Heart right ventricle (tissue), 16 donors: ENCODE measurements at regions not wholly inside any gene's neighbourhood (a gene's known extent, or its start where the extent isn't known, plus 50 kb on each side); places are given as distances from the start of the nearest gene placed in this dataset.

Experiments
- ATAC-seq, 8 donors: fragments of 200-7000 bp; cut with Tn5 transposase; one replicate each; pipeline ENCODE4 v1.9.1; 2020; ENCODE audit warnings: mild to moderate bottlenecking in 8 of 8, moderate library complexity in 8 of 8, moderate number of reproducible peaks in 1 of 8
- DNase-seq, 2 donors: peaks; one replicate each; pipeline ENCODE4 v3.0.0-alpha.2; 2020
- H3K27ac ChIP-seq, 10 donors: fragments of 200-600 bp; sonication (generic) in 2 of 10; one replicate each; pipeline versions ENCODE4 v1.5.0 to v1.8.0; 2020 to 2022; ENCODE audit warnings: mild to moderate bottlenecking in 3 of 10
- H3K27me3 ChIP-seq, 7 donors: fragments of 200-600 bp; one replicate each; pipeline ENCODE4 v1.8.0; 2021 to 2022; ENCODE audit warnings: mild to moderate bottlenecking in 2 of 7
- H3K36me3 ChIP-seq, 9 donors: fragments of 200-600 bp; sonication (generic) in 1 of 9; one replicate each; pipeline versions ENCODE4 v1.5.0 to v1.8.0; 2020 to 2022; ENCODE audit warnings: mild to moderate bottlenecking in 2 of 9
- H3K4me1 ChIP-seq, 9 donors: fragments of 200-600 bp; sonication (generic) in 1 of 9; one replicate each; pipeline versions ENCODE4 v1.5.0 to v1.8.0; 2020 to 2022; ENCODE audit warnings: mild to moderate bottlenecking in 4 of 9
- H3K4me3 ChIP-seq, 10 donors: fragments of 200-600 bp; sonication (generic) in 2 of 10; one replicate each; pipeline versions ENCODE4 v1.5.0 to v1.8.0; 2020 to 2022; ENCODE audit warnings: mild to moderate bottlenecking in 7 of 10, moderate library complexity in 2 of 10
- H3K9me3 ChIP-seq, 11 donors: fragments of 200-600 bp in 10 of 11; sonication (generic) in 2 of 11; one replicate each; pipeline versions ENCODE4 v1.5.0 to v1.8.0; 2013 to 2022; ENCODE audit warnings: mild to moderate bottlenecking in 2 of 11, control low read depth in 1 of 11, moderate library complexity in 1 of 11
- CTCF ChIP-seq, 9 donors: fragments of 200-600 bp; sonication (generic) in 2 of 9; IDR thresholded peaks; one replicate each; pipeline versions ENCODE4 v1.5.0 to v1.8.0; 2021 to 2022; ENCODE audit warnings: antibody characterized with exemption in 9 of 9, mild to moderate bottlenecking in 5 of 9, moderate library complexity in 1 of 9
- WGBS, 2 donors: extraction: QIAGEN DNeasy Blood & Tissue Kit; methylation state at CpG; one replicate each; pipeline ENCODE4 v1.1.7; 2013; ENCODE audit warnings: inconsistent platforms in 1 of 2; 5-methylcytosine and 5-hydroxymethylcytosine counted together
- intact Hi-C, 10 donors: fragments of 100-400 bp; cut with DNase I; formaldehyde crosslinking; loops; one replicate each; pipeline versions ENCODE4 v1.11.1 to v1.14.2; 2022
- donor health status: Arrhythmogenic right ventricular cardiomyopathy.
- donor health status: ischemic (EF 13 %, LVEDD 7.1; RV severe dilation, severe dysfunction).
- donor health status: healthy with polysubstance abuse.
- donor health status: DM: no; HTN: yes; CAD: no.
- donor health status: DM: no; HTN: no; CAD: no.
- donor health status: ischemic (EF 25% LVEDD 6.9; RV normal size, moderate dysfunction).
- donor health status: ischemic (EF 25% LVEDD 5.7; RV mildly dilated, moderate dysfunction).
- donor health status: healthy.
- donor health status: DM: yes; HTN: yes; CAD: no.
- donor health status: Ischemic cardiomyopathy.
- donor health status: ischemic (EF 35%, LVEDD 5.7; RV mildly dilated, moderate dysfunction).
- donor health status: nonischemic (EF 11% LVEDD 7.7; RV severe dilation, severe dysfunction).
- donor health status: DM: yes; HTN: yes; CAD: no.
- donor health status: PGD.
- donor health status: ischemic (EF 29% LVEDD 5.4; RV normal size, mild dysfunction).
- donor health status: nonischemic (EF 23%, LVEDD 6.1; RV moderate dilation, normal function).

DNA sequence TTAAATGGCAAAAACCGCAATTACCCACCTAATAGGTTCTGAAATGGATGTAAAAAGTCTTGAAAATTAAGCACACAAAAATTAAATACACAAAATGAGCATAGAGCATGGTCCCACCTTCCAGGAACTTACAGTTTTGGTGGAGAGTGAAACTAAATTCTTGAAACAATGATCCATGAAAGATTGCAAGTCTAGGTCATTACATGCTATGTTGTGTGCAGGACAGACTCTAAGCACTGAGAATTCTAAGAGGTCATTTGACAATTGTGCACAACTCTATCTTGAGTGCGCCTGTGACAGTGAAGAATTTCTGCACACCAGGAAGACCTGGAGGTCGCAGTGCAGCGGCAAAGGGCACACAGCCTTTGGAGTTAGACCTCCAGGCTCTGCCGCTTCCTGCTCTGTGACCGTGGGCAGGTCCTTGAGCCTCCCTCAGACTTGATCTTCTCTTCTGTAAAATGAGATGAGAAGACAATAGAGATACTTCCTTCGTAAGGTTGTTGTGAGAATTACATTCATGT, 153.3 kb upstream of the TPM1 start:
- Histone ChIP-seq H3K27me3 (no peaks in the 10 kb centered on the region), H3K4me1 (peaks cover 0 to 38% (median 21%) of the 10 kb centered on the region in 9 donors), H3K36me3 (no peaks in the 10 kb centered on the region), H3K9me3 (no peaks in the 10 kb centered on the region), H3K27ac (no peak overlapping the region), H3K4me3 (no peak overlapping the region)
- TF ChIP-seq CTCF (IDR thresholded peaks at IDR 0.05), result no peak
- DNase-seq (no peak), ATAC-seq (no peak)
- WGBS, 2 donors, result 88 to 90% methylated on average over 7 of the region's 7 CpGs
- intact Hi-C loops, result no loop called here

DNA sequence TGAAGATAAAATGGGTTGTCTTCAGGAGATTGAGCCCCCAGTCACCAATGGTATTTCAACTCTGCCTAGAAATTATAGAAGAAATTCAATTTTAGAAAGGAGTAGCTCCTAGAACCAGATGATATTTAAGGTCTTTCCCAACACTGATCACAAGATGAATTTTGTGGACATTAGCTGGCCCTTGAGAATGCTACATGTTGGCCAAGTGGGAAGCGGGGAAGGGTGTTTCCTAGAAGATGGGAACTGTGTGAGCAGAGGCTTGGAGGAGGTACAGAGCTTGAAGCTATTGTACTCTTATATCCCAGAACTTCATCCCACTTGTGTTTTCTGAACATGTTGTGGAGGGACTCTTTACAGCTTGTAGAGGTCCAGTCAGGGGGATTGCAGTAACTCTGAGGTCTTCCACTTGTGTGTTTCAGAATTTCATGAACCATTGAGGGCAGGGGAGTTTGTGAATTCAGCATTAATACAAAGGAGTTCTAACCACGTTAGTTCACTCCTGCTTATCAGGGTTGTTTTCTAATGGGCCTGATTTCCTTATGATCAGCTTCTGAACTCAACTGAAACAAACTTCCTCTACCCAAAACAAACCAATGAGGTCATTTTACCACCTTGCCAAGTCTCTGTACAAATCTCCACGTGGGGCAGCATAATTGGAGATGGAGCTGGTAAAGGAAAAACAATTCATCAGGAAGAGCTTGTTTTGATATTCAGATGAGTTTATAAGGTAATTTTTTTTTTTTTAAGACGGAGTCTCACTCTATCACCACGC, 152.6 kb upstream of the TPM1 start:
- Histone ChIP-seq H3K4me3 (no peak overlapping the region), H3K9me3 (no peaks in the 10 kb centered on the region), H3K36me3 (no peaks in the 10 kb centered on the region), H3K27me3 (no peaks in the 10 kb centered on the region), H3K27ac (peak overlapping the region in 2 of 10 donors; percentile 2 to 10), H3K4me1 (peaks cover 0 to 45% (median 23%) of the 10 kb centered on the region in 9 donors)
- no peak for TF ChIP-seq CTCF (IDR thresholded peaks at IDR 0.05)
- intact Hi-C loops, result no loop called here
- no peak for DNase-seq
- peak in 3 of 8 donors; percentile 28 to 48 (median 47) for ATAC-seq
- 49 to 72% methylated on average over 5 of the region's 5 CpGs for WGBS, 2 donors

DNA sequence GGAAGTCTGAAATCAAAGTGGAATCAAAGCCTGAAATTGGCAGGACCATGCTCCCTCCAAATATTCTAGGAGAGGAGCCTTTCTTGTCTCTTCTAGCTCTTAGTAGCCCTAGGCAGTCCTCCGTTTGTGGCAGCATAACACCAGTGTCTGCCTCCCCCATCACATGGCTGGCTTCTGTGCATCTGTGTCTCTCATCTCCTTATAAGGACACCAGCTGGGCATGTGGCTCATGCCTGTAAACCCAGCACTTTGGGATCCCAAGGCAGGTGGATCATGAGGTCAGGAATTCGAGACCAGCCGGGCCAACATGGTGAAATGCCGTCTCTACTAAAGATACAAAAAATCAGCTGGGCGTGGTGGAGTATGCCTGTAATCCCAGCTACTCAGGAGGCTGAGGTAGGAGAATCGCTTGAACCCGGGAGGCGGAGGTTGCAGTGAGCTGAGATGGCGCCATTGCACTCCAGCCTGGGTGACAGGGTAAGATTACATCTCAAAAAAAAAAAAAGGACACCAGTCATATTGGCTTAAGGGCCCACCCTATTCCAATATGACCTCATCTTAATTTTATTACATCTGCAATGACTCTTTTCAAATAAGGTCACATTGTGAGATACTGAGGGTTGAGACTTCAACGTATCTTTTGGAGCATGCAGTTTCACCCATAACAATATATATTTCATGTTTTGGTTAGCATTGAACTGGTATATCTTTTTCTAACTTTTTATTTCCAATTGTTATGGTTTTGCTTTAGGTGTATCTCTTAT, 148.0 kb upstream of the TPM1 start:
- H3K4me3 ChIP-seq, result no peak overlapping the region
- H3K36me3 ChIP-seq, result no peaks in the 10 kb centered on the region
- intact Hi-C loops, result loop anchor here in 3 of 10 donors (5.0 kb wide), 2 partner anchors 108 to 148 kb away; partner anchors contain the start of gene TPM1 (in 2 of the 3)
- H3K9me3 ChIP-seq, result no peaks in the 10 kb centered on the region
- DNase-seq (no peak), ATAC-seq (no peak)
- peaks cover 8 to 63% (median 47%) of the 10 kb centered on the region in 9 donors for H3K4me1 ChIP-seq
- peak overlapping the region in 6 of 10 donors; percentile 88 to 93 (median 90) for H3K27ac ChIP-seq
- WGBS, 2 donors, result 87 to 89% methylated on average over 10 of the region's 10 CpGs
- TF ChIP-seq CTCF (IDR thresholded peaks at IDR 0.05), result no peak
- H3K27me3 ChIP-seq, result no peaks in the 10 kb centered on the region

- peak overlapping the region in 8 of 10 donors; percentile 85 to 93 (median 88) for H3K27ac ChIP-seq
- no peaks in the 10 kb centered on the region for H3K27me3 ChIP-seq
- H3K36me3 ChIP-seq, result no peaks in the 10 kb centered on the region
- intact Hi-C loops, result loop anchor here in 3 of 10 donors (5.0 kb wide), 2 partner anchors 107 to 147 kb away; partner anchors contain the start of gene TPM1 (in 2 of the 3)
- ATAC-seq, result no peak
- 66 to 71% methylated on average over 6 of the region's 6 CpGs for WGBS, 2 donors
- no peak overlapping the region for H3K4me3 ChIP-seq
- no peak for TF ChIP-seq CTCF (IDR thresholded peaks at IDR 0.05)
- peak in 1 of 2 donors; percentile 51 for DNase-seq
- peaks cover 8 to 64% (median 46%) of the 10 kb centered on the region in 9 donors for H3K4me1 ChIP-seq
- H3K9me3 ChIP-seq, result no peaks in the 10 kb centered on the region
Observed at GRCh38 chr15:62895139-62895866, 147.2 kb upstream of the TPM1 start.
